HL-60 (cell line): ENCODE measurements at regions not wholly inside any gene's neighbourhood (a gene's known extent, or its start where the extent isn't known, plus 50 kb on each side); places are given as distances from the start of the nearest gene placed in this dataset.
"Not testable (repeated sequence)": the region's sequence is repeated elsewhere in the genome, so short reads cannot be mapped to it uniquely, and the experiment has no call there.

Experiments used
- POLR2AphosphoS5 ChIP-seq: IDR thresholded peaks from 2 replicates; pipeline ENCODE4 v1.6.1; 2012; ENCODE audit warnings: low read depth
- TF ChIP-seq, protein P1 (sequence below): IDR thresholded peaks from one replicate; pipeline ENCODE4 v1.5.1; 2011; ENCODE audit warnings: low read length, control low read depth, inconsistent platforms; ENCODE audit not compliant: insufficient read depth

GRCh38 chr4:142903617-142904016, 57.5 kb upstream of the INPP4B start:
- TF ChIP-seq POLR2AphosphoS5: not testable (repeated sequence)
- TF ChIP-seq, protein P1, sequence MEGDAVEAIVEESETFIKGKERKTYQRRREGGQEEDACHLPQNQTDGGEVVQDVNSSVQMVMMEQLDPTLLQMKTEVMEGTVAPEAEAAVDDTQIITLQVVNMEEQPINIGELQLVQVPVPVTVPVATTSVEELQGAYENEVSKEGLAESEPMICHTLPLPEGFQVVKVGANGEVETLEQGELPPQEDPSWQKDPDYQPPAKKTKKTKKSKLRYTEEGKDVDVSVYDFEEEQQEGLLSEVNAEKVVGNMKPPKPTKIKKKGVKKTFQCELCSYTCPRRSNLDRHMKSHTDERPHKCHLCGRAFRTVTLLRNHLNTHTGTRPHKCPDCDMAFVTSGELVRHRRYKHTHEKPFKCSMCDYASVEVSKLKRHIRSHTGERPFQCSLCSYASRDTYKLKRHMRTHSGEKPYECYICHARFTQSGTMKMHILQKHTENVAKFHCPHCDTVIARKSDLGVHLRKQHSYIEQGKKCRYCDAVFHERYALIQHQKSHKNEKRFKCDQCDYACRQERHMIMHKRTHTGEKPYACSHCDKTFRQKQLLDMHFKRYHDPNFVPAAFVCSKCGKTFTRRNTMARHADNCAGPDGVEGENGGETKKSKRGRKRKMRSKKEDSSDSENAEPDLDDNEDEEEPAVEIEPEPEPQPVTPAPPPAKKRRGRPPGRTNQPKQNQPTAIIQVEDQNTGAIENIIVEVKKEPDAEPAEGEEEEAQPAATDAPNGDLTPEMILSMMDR: not testable (repeated sequence)
